Gastroesophageal sphincter (tissue), 3 donors: ENCODE measurements at regions not wholly inside any gene's neighbourhood (a gene's known extent, or its start where the extent isn't known, plus 50 kb on each side); places are given as distances from the start of the nearest gene placed in this dataset.

Experiments used
- CTCF ChIP-seq, 4 experiments: fragments of 200-600 bp in 2 of 4; fragments of 450-650 bp in 2 of 4; sonication (generic) in 1 of 4; IDR thresholded peaks; one replicate each; pipeline ENCODE4 v1.5.1; 2017 to 2019; ENCODE audit warnings: antibody characterized with exemption in 4 of 4, mild to moderate bottlenecking in 2 of 4, moderate library complexity in 2 of 4
- POLR2A ChIP-seq, 2 donors: fragments of 450-650 bp; IDR thresholded peaks; one replicate each; pipeline ENCODE4 v1.6.1; 2017; ENCODE audit warnings: antibody characterized with exemption in 2 of 2, mild to moderate bottlenecking in 2 of 2, moderate library complexity in 1 of 2
- POLR2AphosphoS5 ChIP-seq: sonication (generic); formaldehyde crosslinking; IDR thresholded peaks from one replicate; pipeline ENCODE4 v1.6.1; 2017; ENCODE audit warnings: antibody characterized with exemption

GRCh38 chr15:38035701-38036100, 101.3 kb downstream of the TMCO5A start:
- TF ChIP-seq POLR2A (IDR thresholded peaks at IDR 0.05) (no peak), CTCF (IDR thresholded peaks at IDR 0.05) (no peak), POLR2AphosphoS5 (no peak)
